ENCODE measurements at regions not wholly inside any gene's neighbourhood (a gene's known extent, or its start where the extent isn't known, plus 50 kb on each side); places are given as distances from the start of the nearest gene placed in this dataset.
"Not testable (repeated sequence)": the region's sequence is repeated elsewhere in the genome, so short reads cannot be mapped to it uniquely, and the experiment has no call there.

DNA sequence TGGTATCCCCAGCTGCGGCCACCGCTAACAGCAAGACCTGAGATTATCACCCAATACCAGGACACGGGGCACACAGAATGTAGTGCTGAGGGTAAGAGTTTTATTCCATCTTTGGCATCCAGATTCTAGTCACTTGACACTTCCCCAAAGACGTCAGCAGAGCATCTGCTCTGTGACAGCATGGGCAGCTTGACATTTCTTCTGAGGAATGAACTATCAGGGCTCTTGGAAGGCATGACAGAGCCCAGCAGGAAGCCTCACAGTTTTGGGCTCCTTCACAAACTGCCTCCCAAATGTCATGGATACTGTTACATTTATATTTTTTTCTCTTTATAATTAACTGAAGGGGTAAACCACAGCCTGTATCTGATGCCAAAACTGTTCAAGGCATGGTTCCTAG, 1010.7 kb downstream of the TDRD15 start:
- TF ChIP-seq ZFX (IDR thresholded peaks at IDR 0.05) = no peak
- TF ChIP-seq, protein P1, sequence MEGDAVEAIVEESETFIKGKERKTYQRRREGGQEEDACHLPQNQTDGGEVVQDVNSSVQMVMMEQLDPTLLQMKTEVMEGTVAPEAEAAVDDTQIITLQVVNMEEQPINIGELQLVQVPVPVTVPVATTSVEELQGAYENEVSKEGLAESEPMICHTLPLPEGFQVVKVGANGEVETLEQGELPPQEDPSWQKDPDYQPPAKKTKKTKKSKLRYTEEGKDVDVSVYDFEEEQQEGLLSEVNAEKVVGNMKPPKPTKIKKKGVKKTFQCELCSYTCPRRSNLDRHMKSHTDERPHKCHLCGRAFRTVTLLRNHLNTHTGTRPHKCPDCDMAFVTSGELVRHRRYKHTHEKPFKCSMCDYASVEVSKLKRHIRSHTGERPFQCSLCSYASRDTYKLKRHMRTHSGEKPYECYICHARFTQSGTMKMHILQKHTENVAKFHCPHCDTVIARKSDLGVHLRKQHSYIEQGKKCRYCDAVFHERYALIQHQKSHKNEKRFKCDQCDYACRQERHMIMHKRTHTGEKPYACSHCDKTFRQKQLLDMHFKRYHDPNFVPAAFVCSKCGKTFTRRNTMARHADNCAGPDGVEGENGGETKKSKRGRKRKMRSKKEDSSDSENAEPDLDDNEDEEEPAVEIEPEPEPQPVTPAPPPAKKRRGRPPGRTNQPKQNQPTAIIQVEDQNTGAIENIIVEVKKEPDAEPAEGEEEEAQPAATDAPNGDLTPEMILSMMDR (conservative IDR thresholded peaks at IDR 0.05) = no peak
- no peak overlapping the region for H3K27ac ChIP-seq

- H3K27ac ChIP-seq = no peak overlapping the region
Observed at GRCh38 chr2:22136446-22136845, 1012.7 kb downstream of the TDRD15 start.

DNA sequence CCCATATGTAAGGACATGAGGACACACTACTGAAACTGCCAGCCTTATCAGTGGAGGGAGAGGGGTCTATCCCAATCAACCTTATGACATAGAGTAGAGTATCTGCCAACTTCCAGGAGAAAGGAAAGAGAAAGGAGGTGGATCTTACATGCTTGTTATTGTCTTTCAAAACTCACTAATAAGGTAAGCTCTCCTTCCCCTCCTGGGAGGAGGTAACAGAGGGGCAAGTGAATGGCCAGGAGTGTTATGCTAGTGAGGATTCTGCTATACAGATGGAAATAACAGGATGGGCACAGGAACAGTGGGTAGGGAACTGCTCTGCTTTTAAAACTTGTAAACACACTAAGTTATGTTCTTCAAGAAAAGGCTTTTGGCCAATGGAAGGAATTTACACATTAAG, 1020.1 kb downstream of the TDRD15 start:
- no peak overlapping the region for H3K27ac ChIP-seq
- TF ChIP-seq, protein P1 (conservative IDR thresholded peaks at IDR 0.05) = no peak
- TF ChIP-seq ZFX (IDR thresholded peaks at IDR 0.05) = no peak

More at GRCh38 chr2:22136446-22136845, 1012.7 kb downstream of the TDRD15 start:
- TF ChIP-seq, protein P1 (conservative IDR thresholded peaks at IDR 0.05) = no peak
- no peak for TF ChIP-seq ZFX (IDR thresholded peaks at IDR 0.05)

GRCh38 chr2:22153931-22154613, 1030.3 kb downstream of the TDRD15 start:
- TF ChIP-seq ZFX (IDR thresholded peaks at IDR 0.05) = no peak
- TF ChIP-seq, protein P1 (conservative IDR thresholded peaks at IDR 0.05) = no peak
- no peak overlapping the region for H3K27ac ChIP-seq

DNA sequence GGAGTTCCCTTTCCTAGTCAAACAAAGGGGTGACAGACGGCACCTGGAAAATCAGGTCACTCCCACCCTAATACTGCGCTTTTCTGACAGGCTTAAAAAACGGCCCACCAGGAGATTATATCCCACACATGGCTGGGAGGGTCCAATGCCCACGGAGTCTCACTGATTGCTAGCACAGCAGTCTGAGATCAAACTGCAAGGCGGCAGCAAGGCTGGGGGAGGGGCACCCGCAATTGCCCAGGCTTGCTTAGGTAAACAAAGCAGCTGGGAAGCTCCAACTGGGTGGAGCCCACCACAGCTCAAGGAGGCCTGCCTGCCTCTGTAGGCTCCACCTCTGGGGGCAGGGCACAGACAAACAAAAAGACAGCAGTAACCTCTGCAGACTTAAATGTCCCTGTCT, 1032.9 kb downstream of the TDRD15 start:
- not testable (repeated sequence) for H3K27ac ChIP-seq

DNA sequence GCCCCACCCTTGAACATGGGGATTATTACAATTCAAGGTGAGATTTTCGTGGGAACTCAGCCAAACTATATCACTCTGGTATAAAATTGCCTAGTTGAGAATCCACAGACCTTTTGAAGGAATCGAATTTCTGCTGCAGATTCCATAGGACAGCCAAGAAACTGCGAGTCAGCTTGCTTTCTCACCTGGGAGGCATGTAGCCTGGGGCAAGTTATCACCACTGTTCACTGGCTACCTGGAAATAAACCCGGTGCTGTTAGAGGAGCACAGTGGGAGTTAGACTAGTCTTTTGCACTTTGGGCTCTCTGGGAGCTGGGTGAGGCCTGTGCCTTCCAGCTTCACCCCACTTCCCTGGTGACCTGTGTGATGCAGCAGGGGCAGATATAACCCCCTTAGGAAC, 1043.5 kb downstream of the TDRD15 start:
- no peak for TF ChIP-seq ZFX (IDR thresholded peaks at IDR 0.05)
- TF ChIP-seq, protein P1 (conservative IDR thresholded peaks at IDR 0.05) = no peak

GRCh38 chr2:22175003-22175402, 1051.2 kb downstream of the TDRD15 start:
- no peak overlapping the region for H3K27ac ChIP-seq
- TF ChIP-seq ZFX (IDR thresholded peaks at IDR 0.05) = no peak
- TF ChIP-seq, protein P1 (conservative IDR thresholded peaks at IDR 0.05) = no peak

More for the DNA sequence above, 1043.5 kb downstream of the TDRD15 start:
- no peak overlapping the region for H3K27ac ChIP-seq

- no peak for TF ChIP-seq ZFX (IDR thresholded peaks at IDR 0.05)
- TF ChIP-seq, protein P1 (conservative IDR thresholded peaks at IDR 0.05) = no peak
- no peak overlapping the region for H3K27ac ChIP-seq
Observed at GRCh38 chr2:22185251-22185650, 1061.5 kb downstream of the TDRD15 start.

GRCh38 chr2:22186261-22186828, 1062.6 kb downstream of the TDRD15 start:
- H3K27ac ChIP-seq = not testable (repeated sequence)

All from C4-2B (cell line).